ENCODE measurements at regions not wholly inside any gene's neighbourhood (a gene's known extent, or its start where the extent isn't known, plus 50 kb on each side); places are given as distances from the start of the nearest gene placed in this dataset.

- TF ChIP-seq CTCF (IDR thresholded peaks at IDR 0.05; ENCODE audit: low read depth, low read length, poor library complexity, severe bottlenecking) (no peak), EZH2phosphoT487 (IDR thresholded peaks at IDR 0.05; ENCODE audit: borderline replicate concordance, low read length) (no peak)
Observed at GRCh38 chr7:115631782-115632181, 398.8 kb downstream of the TFEC start.
